HAP-1 (cell line): ENCODE measurements at regions not wholly inside any gene's neighbourhood (a gene's known extent, or its start where the extent isn't known, plus 50 kb on each side); places are given as distances from the start of the nearest gene placed in this dataset.

Experiments used
- DNase-seq, 2 experiments: peaks; one replicate each; pipeline ENCODE4 v3.0.0-alpha.2; 2016 to 2020; ENCODE audit warnings: low spot score in 2 of 2
- H3K27me3 ChIP-seq: fragments of 250-450 bp; sonication (Bioruptor Pico); 2 replicates; pipeline ENCODE4 v1.5.1; 2020; ENCODE audit warnings: low read depth, mild to moderate bottlenecking, moderate library complexity
- H3K36me3 ChIP-seq: fragments of 250-450 bp; sonication (Bioruptor Pico); replicated peaks from 2 replicates; pipeline ENCODE4 v1.5.1; 2020; ENCODE audit warnings: mild to moderate bottlenecking
- H3K4me1 ChIP-seq: fragments of 250-450 bp; sonication (Bioruptor Pico); 2 replicates; pipeline ENCODE4 v1.5.1; 2020; ENCODE audit warnings: mild to moderate bottlenecking
- H3K4me3 ChIP-seq: fragments of 250-450 bp; sonication (Bioruptor Pico); 2 replicates; pipeline ENCODE4 v1.5.1; 2020; ENCODE audit warnings: mild to moderate bottlenecking, moderate library complexity
- H3K9me3 ChIP-seq: fragments of 250-450 bp; sonication (Bioruptor Pico); 2 replicates; pipeline ENCODE4 v1.5.1; 2020; ENCODE audit warnings: mild to moderate bottlenecking, moderate library complexity
- in situ Hi-C: fragments of 300-500 bp; cut with MboI; formaldehyde crosslinking; loops from 3 replicates; pipeline ENCODE4 v1.14.3; 2020; ENCODE audit warnings: low sequenced_read_pairs, inconsistent platforms, mixed read lengths

- Histone ChIP-seq H3K36me3 (no peaks in the 10 kb centered on the region), H3K27me3 (no peaks in the 10 kb centered on the region), H3K9me3 (no peaks in the 10 kb centered on the region), H3K4me1 (no peaks in the 10 kb centered on the region), H3K4me3 (no peak overlapping the region)
- DNase-seq = no peak
- in situ Hi-C loops = no loop called here
Measured at GRCh38 chr16:85382717-85383118, 230.4 kb upstream of the GSE1 start.

GRCh38 chr16:85383836-85384832, 229.0 kb upstream of the GSE1 start:
- H3K9me3 ChIP-seq = no peaks in the 10 kb centered on the region
- H3K4me1 ChIP-seq = no peaks in the 10 kb centered on the region
- in situ Hi-C loops = no loop called here
- no peaks in the 10 kb centered on the region for H3K36me3 ChIP-seq
- no peak overlapping the region for H3K4me3 ChIP-seq
- no peak for DNase-seq
- H3K27me3 ChIP-seq = no peaks in the 10 kb centered on the region

DNA sequence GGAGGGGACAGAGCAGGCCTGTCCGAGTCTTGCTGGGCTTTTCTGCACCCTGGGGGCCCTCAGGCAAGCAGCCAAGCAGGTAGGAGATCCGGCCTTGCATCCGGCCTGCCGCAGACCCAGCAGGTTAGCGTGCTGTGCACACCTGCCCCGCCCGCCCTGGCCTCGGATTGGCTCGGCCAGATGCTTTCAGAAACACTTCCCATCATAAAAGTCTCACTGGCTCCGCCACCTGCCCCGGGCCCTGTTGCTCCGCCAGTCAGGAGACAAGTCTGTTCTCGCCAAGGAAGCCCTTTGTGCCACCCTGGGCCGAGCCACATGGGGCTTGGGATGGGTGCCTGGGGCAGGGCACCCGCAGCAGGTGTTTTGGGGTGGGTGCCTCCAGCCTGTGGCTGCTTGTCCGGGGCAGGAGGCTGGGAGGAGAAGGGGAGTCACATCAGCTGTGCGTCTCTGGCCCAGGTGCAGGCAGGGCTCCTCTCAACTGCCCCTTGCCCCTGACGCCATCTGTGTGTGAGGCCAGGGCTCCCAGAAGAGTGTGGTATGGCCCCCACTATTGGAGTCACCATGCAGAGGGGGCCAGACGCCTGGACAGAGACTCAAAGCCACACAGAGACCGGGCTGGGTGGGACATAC, 228.2 kb upstream of the GSE1 start:
- Histone ChIP-seq H3K4me1 (no peaks in the 10 kb centered on the region), H3K36me3 (no peaks in the 10 kb centered on the region), H3K4me3 (no peak overlapping the region), H3K27me3 (no peaks in the 10 kb centered on the region), H3K9me3 (no peaks in the 10 kb centered on the region)
- in situ Hi-C loops = no loop called here
- DNase-seq = no peak

- no peaks in the 10 kb centered on the region for H3K4me1 ChIP-seq
- H3K36me3 ChIP-seq = no peaks in the 10 kb centered on the region
- no peaks in the 10 kb centered on the region for H3K27me3 ChIP-seq
- in situ Hi-C loops = no loop called here
- H3K9me3 ChIP-seq = no peaks in the 10 kb centered on the region
- H3K4me3 ChIP-seq = no peak overlapping the region
- DNase-seq = no peak
Measured at GRCh38 chr16:85385463-85386331, 227.4 kb upstream of the GSE1 start.

GRCh38 chr16:85386467-85387170, 226.5 kb upstream of the GSE1 start:
- H3K4me3 ChIP-seq = no peak overlapping the region
- in situ Hi-C loops = no loop called here
- H3K4me1 ChIP-seq = no peaks in the 10 kb centered on the region

GRCh38 chr16:85387171-85387507, 226.0 kb upstream of the GSE1 start:
- DNase-seq = no peak
- H3K9me3 ChIP-seq = no peaks in the 10 kb centered on the region
- in situ Hi-C loops = no loop called here
- H3K4me1 ChIP-seq = no peaks in the 10 kb centered on the region
- H3K27me3 ChIP-seq = no peaks in the 10 kb centered on the region
- no peak overlapping the region for H3K4me3 ChIP-seq
- H3K36me3 ChIP-seq = no peaks in the 10 kb centered on the region

More at GRCh38 chr16:85386467-85387170, 226.5 kb upstream of the GSE1 start:
- Histone ChIP-seq H3K36me3 (no peaks in the 10 kb centered on the region), H3K9me3 (no peaks in the 10 kb centered on the region), H3K27me3 (no peaks in the 10 kb centered on the region)
- DNase-seq = no peak

DNA sequence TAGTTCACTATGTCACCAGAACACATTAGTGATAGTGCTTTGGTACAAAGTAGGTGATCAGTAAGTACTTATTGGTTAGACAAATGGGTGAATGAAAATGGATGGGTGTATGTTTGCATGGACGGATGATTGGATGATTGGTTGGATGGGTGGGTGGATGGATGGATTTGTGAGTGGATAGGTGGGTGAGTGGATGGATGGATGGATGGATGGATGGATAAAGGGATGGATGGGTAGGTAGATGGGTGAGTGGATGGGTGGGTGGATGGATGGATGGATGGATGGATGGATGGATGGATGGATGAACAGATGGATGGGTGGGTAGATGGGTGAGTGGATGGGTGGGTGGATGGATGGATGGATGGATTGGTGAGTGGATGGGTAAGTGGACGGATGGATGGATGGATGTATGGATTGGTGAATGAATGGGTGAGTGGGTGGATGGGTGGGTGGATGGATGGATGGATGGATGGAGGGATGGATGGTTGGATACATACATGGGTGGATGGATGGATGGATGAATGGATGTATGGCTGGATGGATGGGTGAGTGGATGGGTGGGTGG, 225.3 kb upstream of the GSE1 start:
- H3K27me3 ChIP-seq = no peaks in the 10 kb centered on the region
- no peaks in the 10 kb centered on the region for H3K9me3 ChIP-seq
- no peaks in the 10 kb centered on the region for H3K4me1 ChIP-seq
- no peak overlapping the region for H3K4me3 ChIP-seq
- DNase-seq = no peak
- in situ Hi-C loops = no loop called here
- no peaks in the 10 kb centered on the region for H3K36me3 ChIP-seq

DNA sequence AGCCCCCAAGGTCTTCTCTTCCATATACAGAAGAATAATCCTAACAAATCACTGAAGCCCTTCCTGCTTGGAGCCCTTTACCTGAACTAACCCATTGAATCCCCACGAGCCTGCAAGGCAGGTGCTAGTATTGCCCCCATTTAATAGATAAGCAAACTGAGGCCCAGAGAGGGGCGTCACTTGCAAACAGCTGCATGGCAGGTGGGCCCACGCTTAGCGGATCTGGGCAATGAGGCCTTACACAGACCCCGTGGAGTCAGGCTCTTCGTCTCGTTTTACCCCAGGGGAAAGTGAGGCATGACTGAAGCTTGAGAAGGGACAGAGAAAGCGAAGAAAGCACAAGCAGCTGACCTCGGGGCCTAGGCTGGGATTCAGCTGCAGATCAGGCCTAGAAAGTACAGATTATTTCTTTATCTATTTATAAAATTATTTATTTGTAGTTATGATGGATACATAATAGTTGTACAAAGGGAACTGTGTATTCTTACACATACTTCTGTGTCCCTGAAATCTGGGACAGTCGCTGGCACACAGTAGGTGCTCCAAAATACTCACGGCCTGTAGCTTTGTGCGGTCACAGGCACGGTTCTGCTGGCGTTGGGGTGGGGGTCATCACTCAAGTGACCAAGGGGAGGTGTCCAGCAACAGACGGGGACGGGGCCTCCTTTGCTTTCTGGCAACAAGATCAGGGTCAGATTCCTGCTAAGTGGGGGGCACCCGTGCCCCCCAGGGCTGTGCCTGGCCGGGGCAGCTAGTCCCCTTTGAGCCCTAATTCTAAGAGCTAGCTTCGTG, 223.2 kb upstream of the GSE1 start:
- H3K27me3 ChIP-seq = no peaks in the 10 kb centered on the region
- no peak overlapping the region for H3K4me3 ChIP-seq
- H3K9me3 ChIP-seq = no peaks in the 10 kb centered on the region
- no peaks in the 10 kb centered on the region for H3K36me3 ChIP-seq
- no peak for DNase-seq
- in situ Hi-C loops = no loop called here
- no peaks in the 10 kb centered on the region for H3K4me1 ChIP-seq

- Histone ChIP-seq H3K4me1 (peaks cover 5% of the 10 kb centered on the region), H3K27me3 (no peaks in the 10 kb centered on the region), H3K4me3 (no peak overlapping the region), H3K36me3 (no peaks in the 10 kb centered on the region), H3K9me3 (no peaks in the 10 kb centered on the region)
- no peak for DNase-seq
- in situ Hi-C loops = no loop called here
Measured at GRCh38 chr16:85390511-85391174, 222.5 kb upstream of the GSE1 start.

GRCh38 chr16:85391175-85391707, 221.9 kb upstream of the GSE1 start:
- Histone ChIP-seq H3K4me3 (no peak overlapping the region), H3K9me3 (no peaks in the 10 kb centered on the region), H3K27me3 (no peaks in the 10 kb centered on the region), H3K36me3 (no peaks in the 10 kb centered on the region), H3K4me1 (peaks cover 11% of the 10 kb centered on the region)
- no peak for DNase-seq
- in situ Hi-C loops = no loop called here

GRCh38 chr16:85391769-85392583, 221.1 kb upstream of the GSE1 start:
- peaks cover 14% of the 10 kb centered on the region for H3K4me1 ChIP-seq
- H3K27me3 ChIP-seq = no peaks in the 10 kb centered on the region
- no peaks in the 10 kb centered on the region for H3K9me3 ChIP-seq
- H3K4me3 ChIP-seq = no peak overlapping the region
- in situ Hi-C loops = no loop called here
- no peaks in the 10 kb centered on the region for H3K36me3 ChIP-seq
- no peak for DNase-seq
